GM12873 (cell line): ENCODE measurements at regions not wholly inside any gene's neighbourhood (a gene's known extent, or its start where the extent isn't known, plus 50 kb on each side); places are given as distances from the start of the nearest gene placed in this dataset.

Experiments
- TF ChIP-seq, protein P1 (sequence below): IDR thresholded peaks from 2 replicates; pipeline ENCODE4 v1.5.1; 2012; ENCODE audit warnings: low read depth, mild to moderate bottlenecking, moderate library complexity, low read length, control low read depth; ENCODE audit not compliant: insufficient read depth; ENCODE audit errors: missing control alignments

GRCh38 chr2:158741625-158742024, 53.5 kb upstream of the DAPL1 start:
- TF ChIP-seq, protein P1, sequence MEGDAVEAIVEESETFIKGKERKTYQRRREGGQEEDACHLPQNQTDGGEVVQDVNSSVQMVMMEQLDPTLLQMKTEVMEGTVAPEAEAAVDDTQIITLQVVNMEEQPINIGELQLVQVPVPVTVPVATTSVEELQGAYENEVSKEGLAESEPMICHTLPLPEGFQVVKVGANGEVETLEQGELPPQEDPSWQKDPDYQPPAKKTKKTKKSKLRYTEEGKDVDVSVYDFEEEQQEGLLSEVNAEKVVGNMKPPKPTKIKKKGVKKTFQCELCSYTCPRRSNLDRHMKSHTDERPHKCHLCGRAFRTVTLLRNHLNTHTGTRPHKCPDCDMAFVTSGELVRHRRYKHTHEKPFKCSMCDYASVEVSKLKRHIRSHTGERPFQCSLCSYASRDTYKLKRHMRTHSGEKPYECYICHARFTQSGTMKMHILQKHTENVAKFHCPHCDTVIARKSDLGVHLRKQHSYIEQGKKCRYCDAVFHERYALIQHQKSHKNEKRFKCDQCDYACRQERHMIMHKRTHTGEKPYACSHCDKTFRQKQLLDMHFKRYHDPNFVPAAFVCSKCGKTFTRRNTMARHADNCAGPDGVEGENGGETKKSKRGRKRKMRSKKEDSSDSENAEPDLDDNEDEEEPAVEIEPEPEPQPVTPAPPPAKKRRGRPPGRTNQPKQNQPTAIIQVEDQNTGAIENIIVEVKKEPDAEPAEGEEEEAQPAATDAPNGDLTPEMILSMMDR, result no peak

GRCh38 chr2:158742536-158742935, 52.6 kb upstream of the DAPL1 start:
- TF ChIP-seq, protein P1, result no peak

GRCh38 chr2:158743466-158743865, 51.7 kb upstream of the DAPL1 start:
- TF ChIP-seq, protein P1, result no peak

DNA sequence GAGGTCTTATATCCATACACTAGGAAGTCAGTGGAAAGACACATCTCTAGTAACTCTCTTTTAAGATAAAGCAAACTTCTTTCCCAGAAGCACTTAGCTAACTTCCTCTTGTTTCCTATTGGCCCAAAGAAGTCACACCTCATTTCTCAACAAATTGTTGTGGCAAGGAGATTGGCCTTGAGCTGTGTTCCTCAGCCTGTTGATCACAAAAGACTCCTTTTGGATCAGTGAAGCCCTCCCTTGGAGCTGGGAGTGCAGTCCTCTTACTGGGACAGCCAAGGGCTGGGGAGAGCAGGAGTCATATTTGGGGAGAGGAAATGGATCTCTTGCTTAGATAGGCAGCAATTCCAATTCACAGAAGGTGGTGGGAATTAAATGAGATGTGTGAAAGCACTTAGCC, 51.2 kb upstream of the DAPL1 start:
- TF ChIP-seq, protein P1, result no peak

DNA sequence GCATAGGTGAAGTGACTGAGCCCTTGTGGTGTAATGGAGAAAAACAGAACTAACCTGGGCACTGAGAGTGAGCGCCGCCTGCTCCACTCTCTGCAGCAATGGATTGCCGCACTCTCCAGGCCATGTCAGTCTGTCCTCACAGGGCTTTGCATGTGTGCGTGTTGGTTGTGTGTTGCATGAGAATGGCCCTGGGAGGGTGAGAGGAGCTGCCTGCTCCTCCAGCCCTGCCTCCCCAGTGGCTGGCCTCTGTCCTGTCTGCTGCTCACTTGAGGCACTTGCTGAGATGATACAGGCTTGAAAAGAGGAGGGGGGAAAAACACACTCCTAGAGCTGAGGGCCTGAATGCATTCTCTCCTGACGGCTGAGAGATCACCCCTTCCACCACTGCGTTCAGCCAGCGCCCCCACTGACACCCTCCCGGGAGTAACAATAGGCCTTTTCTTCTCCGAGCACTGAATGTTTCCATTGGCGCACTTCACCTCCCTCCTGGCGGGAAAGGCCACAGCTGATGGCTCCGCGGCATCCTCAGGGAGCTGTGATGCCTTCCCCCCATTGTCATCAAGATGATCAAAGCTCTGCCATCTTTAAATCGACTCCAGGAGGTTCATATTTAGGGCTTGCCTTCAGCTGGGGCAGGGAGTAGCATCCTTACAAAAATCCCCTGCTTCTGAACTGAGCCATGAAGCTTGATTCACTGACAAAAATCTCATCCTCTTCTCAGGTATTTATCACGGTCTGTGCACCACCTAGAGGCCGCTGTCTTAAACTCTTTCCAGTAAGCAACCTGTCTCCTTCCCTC, 49.9 kb upstream of the DAPL1 start:
- TF ChIP-seq, protein P1, result peak; percentile 66
